ENCODE measurements at regions not wholly inside any gene's neighbourhood (a gene's known extent, or its start where the extent isn't known, plus 50 kb on each side); places are given as distances from the start of the nearest gene placed in this dataset.
"Not testable (repeated sequence)": the region's sequence is repeated elsewhere in the genome, so short reads cannot be mapped to it uniquely, and the experiment has no call there.

DNA sequence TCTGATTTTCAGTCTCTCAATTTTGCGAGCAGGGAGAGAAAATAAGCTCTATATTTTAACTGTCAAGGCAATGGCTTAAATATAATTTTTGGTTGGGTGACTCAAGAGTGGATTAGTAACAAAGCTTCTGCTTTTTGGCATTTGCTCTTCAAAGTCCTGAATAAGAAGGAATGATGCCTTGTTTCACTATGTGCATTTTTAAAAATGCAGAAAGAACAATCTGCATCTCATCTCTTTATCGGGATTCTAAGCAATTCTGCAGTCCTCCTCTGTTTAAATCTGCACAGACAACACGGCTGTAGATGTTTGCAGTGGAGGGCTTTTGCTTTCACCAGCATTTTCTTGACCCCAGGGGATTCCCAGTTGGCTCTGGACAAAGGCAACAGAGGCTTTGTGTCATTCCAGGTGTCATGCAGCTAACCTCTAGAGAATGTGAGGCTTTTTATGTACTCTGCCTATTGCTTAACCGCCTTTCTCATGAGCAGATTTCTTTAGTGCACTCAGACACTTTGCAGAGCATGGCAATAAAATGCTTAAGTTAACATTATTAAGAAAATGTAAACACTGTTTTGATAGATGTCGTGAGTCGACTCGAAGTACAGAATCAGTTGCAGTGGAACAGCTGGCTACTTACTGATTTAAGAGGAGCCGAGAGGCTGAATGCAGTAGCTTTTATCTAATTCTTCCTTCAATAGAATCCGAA, 783.2 kb upstream of the NEGR1 start:
- no peak for DNase-seq (ENCODE audit: low spot score)

GRCh38 chr1:73056826-73057225, 774.5 kb upstream of the NEGR1 start:
- DNase-seq (ENCODE audit: low spot score): no peak

GRCh38 chr1:73044241-73045036, 762.1 kb upstream of the NEGR1 start:
- DNase-seq (ENCODE audit: low spot score): no peak

- DNase-seq (ENCODE audit: low spot score): no peak
Measured at GRCh38 chr1:73042403-73042802, 760.1 kb upstream of the NEGR1 start.

GRCh38 chr1:73040811-73041210, 758.5 kb upstream of the NEGR1 start:
- DNase-seq (ENCODE audit: low spot score): no peak

GRCh38 chr1:73034271-73034670, 751.9 kb upstream of the NEGR1 start:
- no peak for DNase-seq (ENCODE audit: low spot score)

- DNase-seq (ENCODE audit: low spot score): no peak
Measured at GRCh38 chr1:73033640-73034039, 751.3 kb upstream of the NEGR1 start.

GRCh38 chr1:73029571-73029970, 747.2 kb upstream of the NEGR1 start:
- DNase-seq (ENCODE audit: low spot score): no peak

- DNase-seq (ENCODE audit: low spot score): no peak
Measured at GRCh38 chr1:73026114-73026513, 743.8 kb upstream of the NEGR1 start.

GRCh38 chr1:73009938-73010337, 727.6 kb upstream of the NEGR1 start:
- DNase-seq (ENCODE audit: low spot score): no peak

GRCh38 chr1:73009311-73009710, 727.0 kb upstream of the NEGR1 start:
- DNase-seq (ENCODE audit: low spot score): no peak

DNA sequence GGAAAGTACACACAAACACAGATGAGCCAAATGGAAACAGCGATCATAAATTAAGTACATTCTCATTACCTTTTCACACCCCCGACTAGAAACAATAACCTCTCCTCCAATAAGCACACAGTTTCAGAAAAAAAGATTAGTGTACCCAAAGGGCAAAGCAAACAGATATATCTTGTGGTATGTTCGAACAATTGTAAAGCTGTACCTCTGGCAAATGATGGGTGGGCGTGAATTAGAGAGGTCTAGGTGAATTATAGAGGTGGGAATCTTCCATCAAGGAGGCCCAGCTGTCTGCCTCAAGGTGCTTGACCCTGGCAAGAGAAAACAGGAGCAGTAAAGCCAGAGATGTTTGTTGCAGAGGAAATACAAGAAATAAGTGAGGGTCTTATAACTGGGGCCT, 715.3 kb upstream of the NEGR1 start:
- DNase-seq (ENCODE audit: low spot score): no peak

DNA sequence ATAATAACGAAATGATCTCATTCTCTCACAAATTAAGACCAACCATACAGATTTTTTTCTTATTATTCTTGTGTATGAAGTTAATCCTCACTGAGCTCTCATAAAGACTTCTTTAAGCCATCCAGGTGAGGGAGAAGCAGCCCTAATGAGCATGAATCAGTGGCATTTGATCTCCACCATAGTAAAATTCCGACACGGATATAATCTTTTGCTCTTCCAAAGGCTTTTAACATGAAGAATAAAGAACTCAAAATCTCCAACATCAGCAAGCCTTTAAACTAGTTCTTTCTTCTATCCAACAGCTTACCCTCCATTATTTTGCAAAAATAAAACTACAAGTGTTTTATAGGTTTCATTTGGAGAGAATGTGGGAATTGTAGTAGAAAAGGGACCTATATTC, 714.7 kb upstream of the NEGR1 start:
- DNase-seq (ENCODE audit: low spot score): no peak

GRCh38 chr1:72987871-72988270, 705.5 kb upstream of the NEGR1 start:
- not testable (repeated sequence) for DNase-seq (ENCODE audit: low spot score)

GRCh38 chr1:72986591-72987290, 704.4 kb upstream of the NEGR1 start:
- DNase-seq (ENCODE audit: low spot score): no peak

DNA sequence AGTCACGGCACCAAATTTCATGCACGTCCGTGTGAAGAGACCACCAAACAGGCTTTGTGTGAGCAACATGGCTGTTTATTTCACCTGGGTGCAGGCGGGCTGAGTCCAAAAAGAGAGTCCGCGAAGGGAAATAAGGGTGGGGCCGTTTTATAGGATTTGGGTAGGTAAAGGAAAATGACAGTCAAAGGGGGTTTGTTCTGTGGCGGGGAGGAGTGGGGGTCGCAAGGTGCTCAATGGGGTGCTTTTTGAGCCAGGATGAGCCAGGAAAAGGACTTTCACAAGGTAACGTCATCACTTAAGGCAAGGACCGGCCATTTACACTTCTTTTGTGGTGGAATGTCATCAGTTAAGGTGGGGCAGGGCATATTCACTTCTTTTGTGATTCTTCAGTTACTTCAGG, 702.7 kb upstream of the NEGR1 start:
- not testable (repeated sequence) for DNase-seq (ENCODE audit: low spot score)

GRCh38 chr1:72983011-72983410, 700.7 kb upstream of the NEGR1 start:
- not testable (repeated sequence) for DNase-seq (ENCODE audit: low spot score)

- no peak for DNase-seq (ENCODE audit: low spot score)
Measured at GRCh38 chr1:72969461-72969860, 687.1 kb upstream of the NEGR1 start.

DNA sequence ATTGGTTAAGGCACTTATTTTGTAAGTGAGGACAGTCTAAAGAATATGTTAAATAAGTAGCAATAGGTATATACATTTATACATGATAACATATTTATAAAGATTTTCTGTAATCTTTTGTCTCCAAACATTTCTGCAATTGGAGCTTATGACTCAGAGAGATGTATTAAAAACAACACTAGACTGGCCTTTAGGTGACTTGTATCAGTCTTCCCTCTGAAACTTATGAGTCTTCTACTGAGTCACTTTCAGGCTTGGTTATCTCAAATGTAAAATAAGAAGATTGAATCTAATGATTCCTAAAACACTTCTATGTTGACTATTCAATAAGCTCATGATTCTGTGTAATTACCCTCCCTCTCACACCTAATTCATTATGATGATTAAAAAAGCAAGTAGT, 672.6 kb upstream of the NEGR1 start:
- no peak for DNase-seq (ENCODE audit: low spot score)

GRCh38 chr1:72950900-72951299, 668.6 kb upstream of the NEGR1 start:
- not testable (repeated sequence) for DNase-seq (ENCODE audit: low spot score)

GRCh38 chr1:72946903-72947499, 664.7 kb upstream of the NEGR1 start:
- DNase-seq (ENCODE audit: low spot score): no peak

- DNase-seq (ENCODE audit: low spot score): no peak
Measured at GRCh38 chr1:72942008-72942407, 659.7 kb upstream of the NEGR1 start.
